GM12874 (cell line): ENCODE measurements at regions not wholly inside any gene's neighbourhood (a gene's known extent, or its start where the extent isn't known, plus 50 kb on each side); places are given as distances from the start of the nearest gene placed in this dataset.

Experiments
- TF ChIP-seq, protein P1 (sequence below): IDR thresholded peaks from 2 replicates; pipeline ENCODE4 v1.5.1; 2011; ENCODE audit warnings: low read depth, mild to moderate bottlenecking, control low read depth, low read length, moderate library complexity; ENCODE audit not compliant: insufficient read depth

DNA sequence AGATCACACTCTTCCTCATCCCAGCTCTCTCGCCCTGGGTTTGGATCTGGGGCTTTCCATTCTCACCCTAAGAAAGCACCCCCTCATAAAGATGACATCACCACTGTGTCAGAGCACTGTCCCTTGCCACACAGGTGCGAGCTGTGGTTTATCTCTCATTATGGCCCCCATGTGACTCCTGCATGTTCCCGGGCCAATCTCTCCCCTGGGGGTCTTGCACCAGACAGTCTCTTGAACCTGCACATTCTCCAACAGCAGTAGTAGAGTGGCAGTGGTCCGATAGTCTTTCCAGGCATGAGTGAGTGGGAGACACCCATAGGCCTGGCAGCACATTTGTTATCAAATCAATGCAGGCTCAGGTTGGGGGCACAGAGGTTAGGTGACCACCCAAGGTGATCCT is 130.5 kb downstream of the HRH4 start:
- TF ChIP-seq, protein P1, sequence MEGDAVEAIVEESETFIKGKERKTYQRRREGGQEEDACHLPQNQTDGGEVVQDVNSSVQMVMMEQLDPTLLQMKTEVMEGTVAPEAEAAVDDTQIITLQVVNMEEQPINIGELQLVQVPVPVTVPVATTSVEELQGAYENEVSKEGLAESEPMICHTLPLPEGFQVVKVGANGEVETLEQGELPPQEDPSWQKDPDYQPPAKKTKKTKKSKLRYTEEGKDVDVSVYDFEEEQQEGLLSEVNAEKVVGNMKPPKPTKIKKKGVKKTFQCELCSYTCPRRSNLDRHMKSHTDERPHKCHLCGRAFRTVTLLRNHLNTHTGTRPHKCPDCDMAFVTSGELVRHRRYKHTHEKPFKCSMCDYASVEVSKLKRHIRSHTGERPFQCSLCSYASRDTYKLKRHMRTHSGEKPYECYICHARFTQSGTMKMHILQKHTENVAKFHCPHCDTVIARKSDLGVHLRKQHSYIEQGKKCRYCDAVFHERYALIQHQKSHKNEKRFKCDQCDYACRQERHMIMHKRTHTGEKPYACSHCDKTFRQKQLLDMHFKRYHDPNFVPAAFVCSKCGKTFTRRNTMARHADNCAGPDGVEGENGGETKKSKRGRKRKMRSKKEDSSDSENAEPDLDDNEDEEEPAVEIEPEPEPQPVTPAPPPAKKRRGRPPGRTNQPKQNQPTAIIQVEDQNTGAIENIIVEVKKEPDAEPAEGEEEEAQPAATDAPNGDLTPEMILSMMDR, result no peak

DNA sequence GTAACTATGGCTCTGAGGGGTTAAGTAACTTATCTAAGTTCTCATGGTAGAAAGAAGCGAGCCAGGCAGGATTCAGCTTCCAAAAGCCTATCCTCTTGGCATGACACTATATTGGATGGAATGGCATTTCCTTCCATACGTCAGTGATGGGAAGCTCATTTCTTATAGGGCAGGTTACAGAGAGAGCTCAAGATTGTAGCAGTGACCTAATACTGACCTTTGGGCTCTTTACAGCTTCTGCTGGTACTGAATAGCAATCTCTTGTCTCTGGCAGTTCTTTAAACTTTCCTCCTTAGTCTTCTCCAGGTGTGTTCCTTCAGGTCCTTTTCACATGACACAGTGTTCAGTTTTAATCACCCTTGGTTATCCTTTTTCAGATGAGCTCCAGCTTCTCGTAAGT is 133.0 kb downstream of the HRH4 start:
- TF ChIP-seq, protein P1, result no peak

DNA sequence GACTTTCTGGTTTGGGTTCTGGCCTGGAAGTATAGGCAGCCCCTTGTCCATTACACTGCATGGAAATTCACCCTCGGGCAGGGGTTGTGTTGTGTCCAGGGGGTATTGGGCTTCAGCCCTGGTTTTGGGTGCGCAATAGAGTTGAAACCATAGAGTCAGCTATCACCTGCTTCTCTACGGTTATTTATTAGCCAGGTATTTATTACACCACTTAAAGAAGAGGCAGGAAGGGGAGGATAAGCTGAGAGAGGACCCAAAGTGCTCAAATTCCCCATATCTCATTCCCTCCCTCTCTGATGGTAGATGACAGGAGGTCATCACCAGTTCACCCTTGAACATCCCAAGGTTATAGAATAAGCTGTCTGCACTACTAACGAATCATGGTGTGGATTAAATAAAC is 133.4 kb downstream of the HRH4 start:
- TF ChIP-seq, protein P1, result no peak

DNA sequence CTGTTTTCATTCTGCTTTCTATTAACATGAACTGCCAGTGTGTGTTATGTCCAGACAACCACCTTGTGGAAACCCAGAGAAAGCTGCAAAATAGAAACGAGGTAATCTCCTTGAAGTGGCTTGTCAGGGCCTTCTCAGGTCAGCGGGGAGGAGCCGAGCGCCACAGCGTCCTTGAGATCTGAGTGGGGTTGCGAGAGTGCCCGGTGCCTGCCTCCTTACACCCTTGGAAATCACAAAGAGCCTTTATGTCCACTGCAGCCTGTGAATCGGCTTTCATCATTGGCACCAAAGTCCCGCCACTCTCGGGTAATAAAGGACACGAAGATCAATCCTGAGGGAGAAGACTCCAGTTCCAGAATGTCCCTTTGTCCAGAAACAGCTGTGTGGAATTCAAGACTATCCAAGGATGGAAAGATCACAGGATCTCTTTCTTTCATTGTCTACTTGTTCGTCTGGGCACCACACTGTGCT is 135.2 kb downstream of the HRH4 start:
- TF ChIP-seq, protein P1, result no peak

DNA sequence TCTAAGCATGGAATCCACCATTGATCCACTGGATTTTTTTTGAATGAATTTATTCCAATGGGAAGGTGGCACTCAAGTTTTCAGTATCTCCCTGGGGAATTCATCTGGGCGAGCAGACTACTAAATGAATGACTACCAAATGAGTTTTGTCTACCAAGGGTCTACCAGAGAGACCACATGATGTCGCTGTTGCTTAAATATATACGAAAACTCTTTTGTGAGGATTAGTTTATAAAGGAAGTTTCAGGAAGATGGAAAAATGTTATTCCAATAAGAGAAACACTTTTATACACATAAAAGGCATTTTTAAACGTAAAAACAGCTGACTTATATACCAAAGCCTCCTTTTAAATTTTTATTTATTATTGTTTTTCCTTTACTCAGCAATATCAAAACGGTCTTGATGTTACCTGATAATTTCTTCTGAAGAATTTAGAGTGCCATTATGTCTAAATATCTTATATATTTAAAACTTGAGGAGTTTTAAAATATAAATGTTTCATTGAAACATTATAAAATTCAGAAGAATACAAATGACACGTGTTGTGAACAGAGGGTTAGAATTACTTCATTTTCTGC is 139.7 kb downstream of the HRH4 start:
- TF ChIP-seq, protein P1, result peak; percentile 27; the same call in 1 of the 2 replicates

DNA sequence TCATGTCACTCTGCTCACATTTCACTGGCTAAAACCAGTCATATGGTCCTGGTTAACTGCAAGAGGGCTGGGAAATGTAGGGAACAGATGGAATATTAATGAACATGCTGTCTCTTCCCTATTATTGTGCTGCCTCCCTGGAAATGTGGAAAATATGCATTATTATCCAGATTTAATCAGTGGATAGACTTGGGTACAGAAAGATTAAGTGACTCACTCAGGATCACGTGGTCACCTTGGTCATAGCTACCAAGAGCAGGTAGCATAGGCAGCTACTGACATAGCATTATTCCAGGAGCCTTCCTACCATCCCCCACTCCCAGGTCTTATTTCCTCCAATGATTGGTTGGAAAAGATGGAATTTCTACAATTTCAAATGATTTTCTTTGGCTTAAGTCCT is 141.1 kb downstream of the HRH4 start:
- TF ChIP-seq, protein P1, result no peak

DNA sequence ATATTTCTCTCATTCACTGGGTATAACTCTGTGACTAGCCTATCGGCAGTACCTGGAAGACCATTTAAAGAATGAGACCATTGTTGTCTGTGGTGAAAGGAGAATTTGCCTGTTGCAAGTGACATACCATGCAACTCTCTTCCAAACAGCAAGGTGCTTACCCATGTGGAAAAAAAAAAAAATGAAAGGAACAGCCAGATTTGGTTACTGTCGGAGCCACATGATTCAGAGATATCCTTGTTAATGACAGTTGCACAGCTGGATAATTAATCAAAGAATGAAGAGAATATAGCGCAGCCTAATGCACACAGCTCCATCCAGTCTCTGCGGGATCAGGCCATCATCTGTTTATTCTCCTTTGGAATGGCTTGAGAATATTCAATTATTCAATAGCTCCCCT is 141.8 kb downstream of the HRH4 start:
- TF ChIP-seq, protein P1, result no peak
